ENCODE measurements at regions not wholly inside any gene's neighbourhood (a gene's known extent, or its start where the extent isn't known, plus 50 kb on each side); places are given as distances from the start of the nearest gene placed in this dataset.

GRCh38 chr2:240246173-240246820 is 105.8 kb upstream of the OTOS start (continued):
- TF ChIP-seq FOSL2 (IDR thresholded peaks at IDR 0.05; ENCODE audit: borderline replicate concordance, low read depth) (no peak), FOXM1 (IDR thresholded peaks at IDR 0.05; ENCODE audit: low read depth) (no peak), RFX5 (IDR thresholded peaks at IDR 0.05; ENCODE audit: low read length) (no peak), ELF1 (IDR thresholded peaks at IDR 0.05) (no peak)

GRCh38 chr2:240247241-240247867 is 106.9 kb upstream of the OTOS start:
- H3K9ac ChIP-seq: no peak overlapping the region
- H3K27me3 ChIP-seq (ENCODE audit: insufficient read depth): no peaks in the 10 kb centered on the region
- 59% methylated on average over 10 of the region's 10 CpGs for WGBS (ENCODE audit: low lambda C conversion rate)
- no peak overlapping the region for H3K4me2 ChIP-seq
- no peaks in the 10 kb centered on the region for H3K36me3 ChIP-seq (replicated peaks in 1 of 2; ENCODE audit: control insufficient read depth in 1 of 2, insufficient read depth in 2 of 2, low read length in 1 of 2)
- DNase-seq: peak; percentile 23
- POLR2A ChIA-PET: no interaction called here
- H3K27ac ChIP-seq (ENCODE audit: low read depth in 2 of 2, low read length in 1 of 2): no peak overlapping the region
- H3K4me3 ChIP-seq (ENCODE audit: low read depth in 2 of 2, low read length in 1 of 2): no peak overlapping the region
- CTCF ChIA-PET: interaction anchor here (0.6 kb wide), 1 partner anchor 16 kb away, joined by 3 read pairs; no protein-coding TSS in a partner anchor
- H3K79me2 ChIP-seq (ENCODE audit: insufficient read depth): no peaks in the 10 kb centered on the region
- TF ChIP-seq RFX5 (IDR thresholded peaks at IDR 0.05; ENCODE audit: low read length): no peak
- no peak for TF ChIP-seq MEF2A (IDR thresholded peaks at IDR 0.05; ENCODE audit: borderline replicate concordance, low read depth)
- no peak for TF ChIP-seq FOXM1 (IDR thresholded peaks at IDR 0.05; ENCODE audit: low read depth)
- TF ChIP-seq GATA2 (CRISPR knock-in tag; IDR thresholded peaks at IDR 0.05): no peak
- TF ChIP-seq, protein P1, sequence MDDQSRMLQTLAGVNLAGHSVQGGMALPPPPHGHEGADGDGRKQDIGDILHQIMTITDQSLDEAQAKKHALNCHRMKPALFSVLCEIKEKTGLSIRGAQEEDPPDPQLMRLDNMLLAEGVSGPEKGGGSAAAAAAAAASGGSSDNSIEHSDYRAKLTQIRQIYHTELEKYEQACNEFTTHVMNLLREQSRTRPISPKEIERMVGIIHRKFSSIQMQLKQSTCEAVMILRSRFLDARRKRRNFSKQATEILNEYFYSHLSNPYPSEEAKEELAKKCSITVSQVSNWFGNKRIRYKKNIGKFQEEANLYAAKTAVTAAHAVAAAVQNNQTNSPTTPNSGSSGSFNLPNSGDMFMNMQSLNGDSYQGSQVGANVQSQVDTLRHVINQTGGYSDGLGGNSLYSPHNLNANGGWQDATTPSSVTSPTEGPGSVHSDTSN (IDR thresholded peaks at IDR 0.05): no peak
- no peak for TF ChIP-seq RXRA (IDR thresholded peaks at IDR 0.05; ENCODE audit: borderline replicate concordance, low read depth)
- TF ChIP-seq FOXJ3 (CRISPR knock-in tag; IDR thresholded peaks at IDR 0.05): no peak
- no peak for TF ChIP-seq JUND (IDR thresholded peaks at IDR 0.05)
- TF ChIP-seq, protein P2, sequence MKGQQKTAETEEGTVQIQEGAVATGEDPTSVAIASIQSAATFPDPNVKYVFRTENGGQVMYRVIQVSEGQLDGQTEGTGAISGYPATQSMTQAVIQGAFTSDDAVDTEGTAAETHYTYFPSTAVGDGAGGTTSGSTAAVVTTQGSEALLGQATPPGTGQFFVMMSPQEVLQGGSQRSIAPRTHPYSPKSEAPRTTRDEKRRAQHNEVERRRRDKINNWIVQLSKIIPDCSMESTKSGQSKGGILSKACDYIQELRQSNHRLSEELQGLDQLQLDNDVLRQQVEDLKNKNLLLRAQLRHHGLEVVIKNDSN (IDR thresholded peaks at IDR 0.05; ENCODE audit: borderline replicate concordance, low read depth): no peak
- no peak for TF ChIP-seq NFIC (IDR thresholded peaks at IDR 0.05; ENCODE audit: borderline replicate concordance)
- H4K20me1 ChIP-seq (ENCODE audit: insufficient read depth): no peaks in the 10 kb centered on the region
- peaks cover 0 to 24% of the 10 kb centered on the region in 2 experiments; a peak in 1 of 4 replicates for H3K4me1 ChIP-seq (ENCODE audit: control insufficient read depth in 1 of 2, insufficient read depth in 2 of 2, low read depth in 1 of 2, low read length in 1 of 2)
- no peaks in the 10 kb centered on the region for H3K9me2 ChIP-seq
- no peaks in the 10 kb centered on the region for H3K9me3 ChIP-seq
- no peak overlapping the region for H2AFZ ChIP-seq (ENCODE audit: low read depth)
- H3F3A ChIP-seq (replicated peaks; ENCODE audit: insufficient read depth): no peaks in the 10 kb centered on the region

Measured in SK-N-SH (cell line).